GM23248 (cell line): ENCODE measurements at regions not wholly inside any gene's neighbourhood (a gene's known extent, or its start where the extent isn't known, plus 50 kb on each side); places are given as distances from the start of the nearest gene placed in this dataset.

Experiments
- DNase-seq: peaks from one replicate; pipeline ENCODE4 v3.0.0-alpha.2; 2015
- H2AFZ ChIP-seq: fragments of 200-600 bp; sonication (generic); 2 replicates; pipeline ENCODE4 v1.6.1; 2016; ENCODE audit warnings: antibody characterized with exemption
- H3F3A ChIP-seq: fragments of 200-600 bp; sonication (generic); 2 replicates; pipeline ENCODE4 v1.6.1; 2016; ENCODE audit warnings: mild to moderate bottlenecking, antibody characterized with exemption, mixed run types; ENCODE audit not compliant: insufficient read depth
- H3K27ac ChIP-seq: fragments of 200-600 bp; sonication (generic); 2 replicates; pipeline ENCODE4 v1.5.1; 2016; ENCODE audit warnings: mild to moderate bottlenecking
- H3K27me3 ChIP-seq: fragments of 200-600 bp; sonication (generic); replicated peaks from 2 replicates; pipeline ENCODE4 v1.6.1; 2016; ENCODE audit warnings: mild to moderate bottlenecking; ENCODE audit not compliant: insufficient read depth
- H3K36me3 ChIP-seq: fragments of 200-600 bp; sonication (generic); 2 replicates; pipeline ENCODE4 v1.6.1; 2016; ENCODE audit warnings: low read depth, mild to moderate bottlenecking
- H3K4me1 ChIP-seq: fragments of 200-600 bp; sonication (generic); 2 replicates; pipeline ENCODE4 v1.6.1; 2016; ENCODE audit warnings: mild to moderate bottlenecking; ENCODE audit not compliant: insufficient read depth
- H3K4me2 ChIP-seq: fragments of 200-600 bp; sonication (generic); one replicate; pipeline ENCODE4 v1.6.1; 2016; ENCODE audit warnings: mild to moderate bottlenecking; ENCODE audit not compliant: unreplicated experiment
- H3K4me3 ChIP-seq: fragments of 200-600 bp; sonication (generic); 2 replicates; pipeline ENCODE4 v1.5.1; 2016; ENCODE audit warnings: mild to moderate bottlenecking
- H3K79me2 ChIP-seq: fragments of 200-600 bp; sonication (generic); 2 replicates; pipeline ENCODE4 v1.6.1; 2016; ENCODE audit warnings: mild to moderate bottlenecking; ENCODE audit not compliant: insufficient read depth
- H3K9ac ChIP-seq: fragments of 200-600 bp; sonication (generic); 2 replicates; pipeline ENCODE4 v1.6.1; 2016; ENCODE audit warnings: mild to moderate bottlenecking
- H3K9me2 ChIP-seq: fragments of 200-600 bp; sonication (generic); 2 replicates; pipeline ENCODE4 v1.6.1; 2016; ENCODE audit warnings: mixed run types, mild to moderate bottlenecking, moderate library complexity; ENCODE audit not compliant: insufficient read depth
- H3K9me3 ChIP-seq: fragments of 200-600 bp; sonication (generic); one replicate; pipeline ENCODE4 v1.6.1; 2017; ENCODE audit warnings: low read depth
- H4K20me1 ChIP-seq: fragments of 200-600 bp; sonication (generic); 2 replicates; pipeline ENCODE4 v1.6.0; 2016; ENCODE audit not compliant: insufficient read depth
- EZH2 ChIP-seq: fragments of 200-600 bp; sonication (generic); IDR thresholded peaks from 2 replicates; pipeline ENCODE4 v1.6.1; 2018; ENCODE audit warnings: antibody characterized with exemption, mild to moderate bottlenecking; ENCODE audit not compliant: insufficient read depth, poor library complexity, severe bottlenecking
- EZH2phosphoT487 ChIP-seq: fragments of 200-600 bp; sonication (generic); IDR thresholded peaks from 2 replicates; pipeline ENCODE4 v1.6.1; 2018; ENCODE audit warnings: antibody characterized with exemption, moderate library complexity, mild to moderate bottlenecking, low read depth; ENCODE audit not compliant: insufficient read depth
- WGBS, 2 experiments: methylation state at CpG; one replicate each; pipeline ENCODE4 v1.1.6; 2015 to 2017; ENCODE audit warnings: low lambda C conversion rate in 2 of 2, low coverage in 1 of 2; ENCODE audit errors: missing lambda C conversion rate in 2 of 2; 5-methylcytosine and 5-hydroxymethylcytosine counted together
- in situ Hi-C: fragments of 300-500 bp; cut with MboI; formaldehyde crosslinking; loops from 2 replicates; pipeline ENCODE4 v1.15.0; 2020

- no peaks in the 10 kb centered on the region for H3K36me3 ChIP-seq
- H3K9me3 ChIP-seq = no peaks in the 10 kb centered on the region
- no peak for TF ChIP-seq EZH2
- TF ChIP-seq EZH2phosphoT487 = no peak
- no peaks in the 10 kb centered on the region for H4K20me1 ChIP-seq
- H3K9ac ChIP-seq = no peak overlapping the region
- DNase-seq = no peak
- no peaks in the 10 kb centered on the region for H3K4me1 ChIP-seq
- H3K79me2 ChIP-seq = no peaks in the 10 kb centered on the region
- 79 to 89% methylated on average over 3 of the region's 3 CpGs for WGBS, 2 experiments
- H3K27me3 ChIP-seq = no peaks in the 10 kb centered on the region
- no peak overlapping the region for H3K27ac ChIP-seq
- in situ Hi-C loops = no loop called here
- no peak overlapping the region for H2AFZ ChIP-seq
- no peak overlapping the region for H3K4me3 ChIP-seq
- H3K9me2 ChIP-seq = no peaks in the 10 kb centered on the region
- no peak overlapping the region for H3K4me2 ChIP-seq
- no peaks in the 10 kb centered on the region for H3F3A ChIP-seq
These were observed 58.5 kb downstream of the MAIP1 start for GRCh38 chr2:200013906-200014305.

GRCh38 chr2:200021449-200022114 is 66.2 kb downstream of the MAIP1 start:
- in situ Hi-C loops = no loop called here
- H3K27ac ChIP-seq = no peak overlapping the region
- no peak overlapping the region for H3K4me2 ChIP-seq
- no peaks in the 10 kb centered on the region for H3F3A ChIP-seq
- no peaks in the 10 kb centered on the region for H3K9me2 ChIP-seq
- 43% methylated on average over 5 of the region's 5 CpGs for WGBS, 2 experiments
- H2AFZ ChIP-seq = no peak overlapping the region
- TF ChIP-seq EZH2phosphoT487 = no peak
- TF ChIP-seq EZH2 = no peak
- H3K9ac ChIP-seq = no peak overlapping the region
- no peak for DNase-seq
- H3K27me3 ChIP-seq = no peaks in the 10 kb centered on the region
- no peaks in the 10 kb centered on the region for H3K9me3 ChIP-seq
- H3K4me3 ChIP-seq = no peak overlapping the region
- no peaks in the 10 kb centered on the region for H3K79me2 ChIP-seq
- no peaks in the 10 kb centered on the region for H4K20me1 ChIP-seq
- H3K4me1 ChIP-seq = no peaks in the 10 kb centered on the region
- no peaks in the 10 kb centered on the region for H3K36me3 ChIP-seq

- H3K27ac ChIP-seq = no peak overlapping the region
- H3K36me3 ChIP-seq = no peaks in the 10 kb centered on the region
- in situ Hi-C loops = no loop called here
- H3K79me2 ChIP-seq = no peaks in the 10 kb centered on the region
- DNase-seq = no peak
- WGBS, 2 experiments = 74 to 77% methylated on average over 2 of the region's 2 CpGs
- no peaks in the 10 kb centered on the region for H3K9me2 ChIP-seq
- no peaks in the 10 kb centered on the region for H3K4me1 ChIP-seq
- no peak for TF ChIP-seq EZH2
- H3K4me2 ChIP-seq = no peak overlapping the region
- H3K4me3 ChIP-seq = no peak overlapping the region
- no peaks in the 10 kb centered on the region for H3K27me3 ChIP-seq
- H3F3A ChIP-seq = no peaks in the 10 kb centered on the region
- no peak overlapping the region for H3K9ac ChIP-seq
- H4K20me1 ChIP-seq = no peaks in the 10 kb centered on the region
- H3K9me3 ChIP-seq = no peaks in the 10 kb centered on the region
- no peak overlapping the region for H2AFZ ChIP-seq
These were observed 67.1 kb downstream of the MAIP1 start for GRCh38 chr2:200022511-200022910.

- Histone ChIP-seq H3K36me3 (no peaks in the 10 kb centered on the region), H3K4me1 (no peaks in the 10 kb centered on the region), H4K20me1 (no peaks in the 10 kb centered on the region), H3K4me2 (no peak overlapping the region), H3K9me2 (no peaks in the 10 kb centered on the region), H3K27me3 (no peaks in the 10 kb centered on the region), H2AFZ (no peak overlapping the region), H3K27ac (no peak overlapping the region), H3K79me2 (no peaks in the 10 kb centered on the region), H3K9ac (no peak overlapping the region), H3F3A (no peaks in the 10 kb centered on the region), H3K4me3 (no peak overlapping the region), H3K9me3 (no peaks in the 10 kb centered on the region)
- DNase-seq = no peak
- WGBS, 2 experiments = 83 to 100% methylated on average over 1 of the region's 1 CpG
- in situ Hi-C loops = no loop called here
- TF ChIP-seq EZH2phosphoT487 = no peak
- TF ChIP-seq EZH2 = no peak
These were observed 68.2 kb downstream of the MAIP1 start for GRCh38 chr2:200023570-200023969.

- no peak overlapping the region for H2AFZ ChIP-seq
- no peaks in the 10 kb centered on the region for H3K79me2 ChIP-seq
- H3K27ac ChIP-seq = no peak overlapping the region
- no peaks in the 10 kb centered on the region for H3F3A ChIP-seq
- H3K9me3 ChIP-seq = no peaks in the 10 kb centered on the region
- TF ChIP-seq EZH2phosphoT487 (no peak), EZH2 (no peak)
- no peak for DNase-seq
- H3K9me2 ChIP-seq = no peaks in the 10 kb centered on the region
- H3K9ac ChIP-seq = no peak overlapping the region
- in situ Hi-C loops = no loop called here
- no peaks in the 10 kb centered on the region for H3K4me1 ChIP-seq
- H3K27me3 ChIP-seq = no peaks in the 10 kb centered on the region
- H3K4me2 ChIP-seq = no peak overlapping the region
- 75 to 82% methylated on average over 2 of the region's 2 CpGs for WGBS, 2 experiments
- no peak overlapping the region for H3K4me3 ChIP-seq
- no peaks in the 10 kb centered on the region for H3K36me3 ChIP-seq
- no peaks in the 10 kb centered on the region for H4K20me1 ChIP-seq
These were observed 70.3 kb downstream of the MAIP1 start for GRCh38 chr2:200025717-200026116.
